ENCODE measurements at regions not wholly inside any gene's neighbourhood (a gene's known extent, or its start where the extent isn't known, plus 50 kb on each side); places are given as distances from the start of the nearest gene placed in this dataset.

DNA sequence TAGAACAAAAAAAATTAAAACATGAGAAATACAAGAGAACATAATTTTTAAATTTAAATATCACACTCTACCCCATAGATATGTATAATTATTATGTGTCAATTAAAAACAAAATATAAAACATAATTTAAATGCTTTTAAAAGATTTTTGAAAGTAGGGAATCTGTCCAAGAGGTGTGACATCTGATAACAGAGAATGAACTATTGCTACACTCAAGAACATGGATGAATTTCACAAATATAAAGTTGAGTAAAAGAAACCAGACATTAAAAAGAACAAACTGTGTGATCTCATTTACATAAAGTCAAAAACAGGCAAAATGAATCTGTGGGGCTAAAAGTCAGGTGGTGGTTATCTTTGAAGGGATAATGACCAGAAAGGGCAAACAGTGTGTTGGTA lies 106.5 kb upstream of the COL21A1 start:
- Histone ChIP-seq H3K27ac (ENCODE audit: low read depth, low read length) (no peak overlapping the region), H3K4me3 (ENCODE audit: extremely low read depth in 1 of 4, insufficient read depth in 2 of 4, low read depth in 3 of 4, low read length in 4 of 4) (no peak overlapping the region), H3K23me2 (ENCODE audit: low read depth, low read length) (no peaks in the 10 kb centered on the region), H4K5ac (ENCODE audit: insufficient read length, low read depth, low read length) (no peak overlapping the region), H2BK12ac (ENCODE audit: low read depth, low read length) (no peak overlapping the region), H2BK120ac (replicated peaks; ENCODE audit: low read depth, low read length) (no peak overlapping the region), H2BK5ac (ENCODE audit: low read depth, low read length) (no peak overlapping the region), H3K56ac (replicated peaks; ENCODE audit: insufficient read length, low read depth, low read length) (no peak overlapping the region), H4K20me1 (replicated peaks in 1 of 2; ENCODE audit: control insufficient read depth in 1 of 2, insufficient read depth in 2 of 2, low read length in 2 of 2) (no peaks in the 10 kb centered on the region), H3K27me3 (replicated peaks in 1 of 4; ENCODE audit: control insufficient read depth in 3 of 4, extremely low read depth in 1 of 4, insufficient read depth in 3 of 4, low read length in 3 of 4) (no peaks in the 10 kb centered on the region), H4K8ac (ENCODE audit: extremely low read depth, insufficient read depth, low read length) (no peak overlapping the region), H3K18ac (ENCODE audit: extremely low read depth, low read length) (no peak overlapping the region), H3K4me1 (replicated peaks in 1 of 4; ENCODE audit: control insufficient read depth in 3 of 4, insufficient read depth in 4 of 4, low read length in 3 of 4) (no peaks in the 10 kb centered on the region), H3K9me3 (ENCODE audit: insufficient read depth in 2 of 2, low read depth in 1 of 2, low read length in 1 of 2) (no peaks in the 10 kb centered on the region; a peak in 2 of 4 replicates), H2AK5ac (ENCODE audit: low read depth, low read length) (no peak overlapping the region), H3K79me2 (ENCODE audit: control insufficient read depth in 1 of 2, insufficient read depth in 2 of 2, low read length in 2 of 2) (no peaks in the 10 kb centered on the region), H3K9ac (replicated peaks in 1 of 4; ENCODE audit: extremely low read depth in 1 of 4, low read depth in 3 of 4, low read length in 3 of 4) (no peak overlapping the region), H4K91ac (replicated peaks; ENCODE audit: insufficient read length, low read length) (no peak overlapping the region), H3K14ac (ENCODE audit: insufficient read length) (no peak overlapping the region), H2BK15ac (ENCODE audit: low read length) (no peak overlapping the region), H3K4ac (replicated peaks; ENCODE audit: insufficient read length, low read depth, low read length) (no peak overlapping the region), H3K4me2 (ENCODE audit: insufficient read depth in 1 of 2, low read depth in 2 of 2, low read length in 2 of 2) (no peak overlapping the region), H2AFZ (ENCODE audit: low read length) (no peak overlapping the region), H3K79me1 (ENCODE audit: low read depth, low read length) (no peaks in the 10 kb centered on the region), H3K36me3 (ENCODE audit: control insufficient read depth in 2 of 4, insufficient read depth in 4 of 4, low read length in 3 of 4) (no peaks in the 10 kb centered on the region), H3K23ac (ENCODE audit: insufficient read length) (no peak overlapping the region), H2BK20ac (ENCODE audit: low read length) (no peak overlapping the region)
- TF ChIP-seq CHD2 (IDR thresholded peaks at IDR 0.05; ENCODE audit: low read length), result no peak
- no peak for TF ChIP-seq PHF8 (conservative IDR thresholded peaks at IDR 0.05; ENCODE audit: low read depth, low read length)
- TF ChIP-seq EZH2 (IDR thresholded peaks at IDR 0.05; ENCODE audit: low read depth, low read length, severe bottlenecking), result no peak
- no peak for TF ChIP-seq NANOG (IDR thresholded peaks at IDR 0.05; ENCODE audit: insufficient read depth, low read depth, low read length, poor library complexity, severe bottlenecking)
- TF ChIP-seq POLR2A (IDR thresholded peaks at IDR 0.05; ENCODE audit: control extremely low read depth in 1 of 2, low read depth in 2 of 2, low read length in 2 of 2), result no peak
- TF ChIP-seq HDAC6 (IDR thresholded peaks at IDR 0.05; ENCODE audit: low read depth, low read length), result no peak
- no peak for TF ChIP-seq POLR2AphosphoS5 (IDR thresholded peaks at IDR 0.05; ENCODE audit: low read depth, low read length)
- no peak for TF ChIP-seq EP300 (IDR thresholded peaks at IDR 0.05; ENCODE audit: borderline replicate concordance in 1 of 2, low read depth in 2 of 2, low read length in 2 of 2)
- TF ChIP-seq SIRT6 (IDR thresholded peaks at IDR 0.05; ENCODE audit: low read length), result no peak
- no peak for TF ChIP-seq CREB1 (IDR thresholded peaks at IDR 0.05)
- no peak for TF ChIP-seq KDM5A (IDR thresholded peaks at IDR 0.05; ENCODE audit: low read length)
- no peak for TF ChIP-seq KDM4A (IDR thresholded peaks at IDR 0.05; ENCODE audit: low read depth, low read length, severe bottlenecking)
- no peak for TF ChIP-seq RFX5 (IDR thresholded peaks at IDR 0.05; ENCODE audit: borderline replicate concordance, low read depth, low read length)
- TF ChIP-seq RAD21 (IDR thresholded peaks at IDR 0.05 in 1 of 2, conservative IDR thresholded peaks at IDR 0.05 in 1 of 2; ENCODE audit: low read depth in 2 of 2, low read length in 2 of 2), result no peak
- no peak for TF ChIP-seq NRF1 (IDR thresholded peaks at IDR 0.05; ENCODE audit: low read depth, low read length)
- no peak for TF ChIP-seq GTF2F1 (IDR thresholded peaks at IDR 0.05; ENCODE audit: borderline replicate concordance, low read depth, low read length)
- no peak for TF ChIP-seq CTBP2 (IDR thresholded peaks at IDR 0.05; ENCODE audit: borderline replicate concordance, insufficient read depth, insufficient read length, low read length)
- DNase-seq (ENCODE audit: low read depth in 1 of 2, low spot score in 2 of 2) (no peak), FAIRE-seq (no peak)
- ChIA-PET CTCF (ENCODE audit: partially characterized antibody) (interaction anchor here (1.4 kb wide), 1 partner anchor 8 kb away, joined by 5 read pairs; no protein-coding TSS in a partner anchor), POLR2A (ENCODE audit: partially characterized antibody) (no interaction called here)
